NT2/D1 (cell line): ENCODE measurements at regions not wholly inside any gene's neighbourhood (a gene's known extent, or its start where the extent isn't known, plus 50 kb on each side); places are given as distances from the start of the nearest gene placed in this dataset.
"Not testable (repeated sequence)": the region's sequence is repeated elsewhere in the genome, so short reads cannot be mapped to it uniquely, and the experiment has no call there.

Experiments used
- SUZ12 ChIP-seq: IDR thresholded peaks from 2 replicates; pipeline ENCODE4 v1.6.1; 2011; ENCODE audit not compliant: insufficient read length, insufficient read depth; ENCODE audit errors: extremely low read depth
- YY1 ChIP-seq: IDR thresholded peaks from 2 replicates; pipeline ENCODE4 v1.6.1; 2011; ENCODE audit not compliant: insufficient read length, insufficient read depth
- ZNF274 ChIP-seq: IDR thresholded peaks from 2 replicates; pipeline ENCODE4 v1.6.1; 2011; ENCODE audit warnings: mild to moderate bottlenecking, low read depth, low read length

DNA sequence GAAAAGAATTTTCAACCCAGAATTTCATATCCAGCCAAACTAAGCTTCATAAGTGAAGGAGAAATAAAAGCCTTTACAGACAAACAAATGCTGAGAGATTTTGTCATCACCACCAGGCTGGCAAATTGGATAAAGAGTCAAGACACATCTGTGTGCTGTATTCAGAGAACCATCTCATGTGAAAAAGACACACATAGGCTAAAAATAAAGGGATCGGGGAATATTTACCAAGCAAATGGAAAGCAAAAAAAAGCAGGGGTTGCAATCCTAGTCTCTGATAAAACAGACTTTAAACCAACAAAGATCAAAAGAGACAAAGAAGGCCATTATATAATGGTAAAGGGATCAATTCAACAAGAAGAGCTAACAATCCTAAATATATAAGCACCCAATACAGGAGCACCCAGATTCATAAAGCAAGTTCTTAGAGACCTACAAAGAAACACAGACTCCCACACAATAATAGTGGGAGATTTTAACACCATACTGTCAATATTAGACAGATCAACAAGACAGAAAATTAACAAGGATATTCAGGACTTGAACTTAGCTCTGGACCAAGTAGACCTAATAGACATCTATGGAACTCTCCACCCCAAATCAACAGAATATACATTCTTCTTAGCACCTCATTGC, 55.9 kb upstream of the ACSM6 start:
- not testable (repeated sequence) for TF ChIP-seq ZNF274, YY1, SUZ12
